HCT116 (cell line): ENCODE measurements at regions not wholly inside any gene's neighbourhood (a gene's known extent, or its start where the extent isn't known, plus 50 kb on each side); places are given as distances from the start of the nearest gene placed in this dataset.

Source experiments
- ATAC-seq: fragments of 200-7000 bp; cut with Tn5 transposase; 2 replicates; pipeline ENCODE4 v1.9.1; 2020; ENCODE audit warnings: mild to moderate bottlenecking, moderate library complexity
- BruUV-seq: library from RNA; stranded (reverse); fragments of 400-500 nt; replicated peaks from 2 replicates; lab custom pipeline; 2021; lab: Mats Ljungman, UMichigan
- CTCF ChIA-PET: fragments of 300-600 bp; sonication (Branson Sonifier 250); formaldehyde crosslinking; loops from one replicate; lab custom pipeline; 2021; ENCODE audit warnings: antibody characterized with exemption; lab: Charles Lee
- POLR2A ChIA-PET: fragments of 300-600, 350-600 bp; sonication (Branson Sonifier 250); formaldehyde crosslinking; loops from one replicate; lab custom pipeline; 2021; ENCODE audit warnings: antibody characterized with exemption; lab: Charles Lee
- RAD21 ChIA-PET, 2 experiments: fragments of 300-600 bp; sonication (Branson Sonifier 250); formaldehyde crosslinking; loops; one replicate each; lab custom pipeline; 2023; ENCODE audit warnings: low total read pairs in 2 of 2; ENCODE audit not compliant: uncharacterized antibody in 2 of 2, unreplicated experiment in 2 of 2, low non-redundant PET in 1 of 2; lab: Charles Lee
- DNase-seq: peaks from one replicate; pipeline ENCODE4 v3.0.0-alpha.2; 2010; ENCODE audit warnings: low read depth, low spot score
- H2AFZ ChIP-seq: fragments of 200-600 bp; shearing (Covaris generic), sonication (generic); 2 replicates; pipeline ENCODE4 v1.6.1; 2017; ENCODE audit warnings: low read depth, mixed run types, mixed read lengths, antibody characterized with exemption, low read length; ENCODE audit not compliant: poor library complexity, severe bottlenecking
- H3K27ac ChIP-seq: 2 replicates; pipeline ENCODE4 v1.5.1; 2012; ENCODE audit warnings: low read depth, low read length
- H3K27me3 ChIP-seq: fragments of 200-600 bp; sonication (generic); 2 replicates; pipeline ENCODE4 v1.6.1; 2016; ENCODE audit warnings: mixed run types, low read length, mixed read lengths; ENCODE audit not compliant: insufficient read depth
- H3K36me3 ChIP-seq, 2 experiments: fragments of 200-500 bp in 1 of 2; fragments of 200-600 bp in 1 of 2; sonication (Bioruptor generic) in 1 of 2; sonication (generic) in 1 of 2; 2 replicates each; pipeline versions ENCODE4 v1.5.1 to v1.6.1; 2014 to 2016; ENCODE audit warnings: low read length in 2 of 2, inconsistent platforms in 1 of 2, mixed read lengths in 1 of 2, mixed run types in 1 of 2; ENCODE audit not compliant: insufficient read depth in 2 of 2, control insufficient read depth in 1 of 2
- H3K4me1 ChIP-seq, 2 experiments: fragments of 200-600 bp in 1 of 2; sonication (generic) in 1 of 2; 2 replicates each; pipeline versions ENCODE4 v1.5.1 to v1.6.1; 2012 to 2017; ENCODE audit warnings: low read length in 2 of 2, inconsistent platforms in 1 of 2, mild to moderate bottlenecking in 1 of 2, mixed read lengths in 1 of 2, mixed run types in 1 of 2, moderate library complexity in 1 of 2; ENCODE audit not compliant: insufficient read depth in 2 of 2, control insufficient read depth in 1 of 2
- H3K4me2 ChIP-seq: fragments of 200-600 bp; sonication (generic); 2 replicates; pipeline ENCODE4 v1.6.1; 2017; ENCODE audit warnings: mixed run types, low read length, mixed read lengths
- H3K4me3 ChIP-seq, 2 experiments: fragments of 200-600 bp in 1 of 2; sonication (generic) in 1 of 2; replicated peaks in 1 of 2; 2 replicates each; pipeline ENCODE4 v1.5.1; 2011 to 2016; ENCODE audit warnings: low read length in 2 of 2, control low read depth in 1 of 2, low read depth in 1 of 2, mild to moderate bottlenecking in 1 of 2, mixed read lengths in 1 of 2, mixed run types in 1 of 2
- H3K79me2 ChIP-seq: fragments of 200-600 bp; sonication (generic); 2 replicates; pipeline ENCODE4 v1.6.1; 2017; ENCODE audit warnings: mild to moderate bottlenecking, mixed run types, low read length, moderate library complexity, mixed read lengths; ENCODE audit not compliant: insufficient read depth
- H3K9ac ChIP-seq: fragments of 200-600 bp; sonication (generic); 2 replicates; pipeline ENCODE4 v1.6.1; 2016; ENCODE audit warnings: low read length, mixed read lengths
- H3K9me2 ChIP-seq: fragments of 200-600 bp; sonication (generic), shearing (Covaris generic); 2 replicates; pipeline ENCODE4 v1.6.1; 2017; ENCODE audit warnings: mixed run types, mild to moderate bottlenecking, moderate library complexity; ENCODE audit not compliant: insufficient read depth
- H3K9me3 ChIP-seq, 2 experiments: fragments of 200-500 bp in 1 of 2; fragments of 200-600 bp in 1 of 2; sonication (Bioruptor generic) in 1 of 2; sonication (generic) in 1 of 2; 2 replicates each; pipeline ENCODE4 v1.6.1; 2014 to 2017; ENCODE audit warnings: low read length in 2 of 2, mixed read lengths in 2 of 2, inconsistent platforms in 1 of 2, low read depth in 1 of 2, mild to moderate bottlenecking in 1 of 2, mixed run types in 1 of 2, moderate library complexity in 1 of 2; ENCODE audit not compliant: control insufficient read depth in 1 of 2, insufficient read depth in 1 of 2
- H4K20me1 ChIP-seq: fragments of 200-600 bp; sonication (generic), shearing (Covaris generic); 2 replicates; pipeline ENCODE4 v1.6.1; 2017; ENCODE audit warnings: mixed run types, mild to moderate bottlenecking, moderate library complexity; ENCODE audit not compliant: insufficient read depth
- CBX3 ChIP-seq: IDR thresholded peaks from 2 replicates; pipeline ENCODE4 v1.6.1; 2012; ENCODE audit warnings: low read depth
- CEBPB ChIP-seq: IDR thresholded peaks from 2 replicates; pipeline ENCODE4 v1.6.1; 2012; ENCODE audit warnings: low read depth
- EGR1 ChIP-seq: IDR thresholded peaks from 2 replicates; pipeline ENCODE4 v1.6.1; 2012; ENCODE audit warnings: low read depth
- ELF1 ChIP-seq: IDR thresholded peaks from 2 replicates; pipeline ENCODE4 v1.6.1; 2012; ENCODE audit warnings: low read depth, borderline replicate concordance
- EZH2 ChIP-seq: fragments of 200-600 bp; sonication (generic); IDR thresholded peaks from 2 replicates; pipeline ENCODE4 v1.6.1; 2017; ENCODE audit warnings: antibody characterized with exemption, mixed run types
- EZH2phosphoT487 ChIP-seq: fragments of 200-600 bp; IDR thresholded peaks from 2 replicates; pipeline ENCODE4 v1.6.1; 2018; ENCODE audit warnings: antibody characterized with exemption, borderline replicate concordance
- POLR2A ChIP-seq: IDR thresholded peaks from 2 replicates; pipeline ENCODE4 v1.7.0; 2011; ENCODE audit warnings: borderline replicate concordance; ENCODE audit not compliant: insufficient read depth, insufficient read length; ENCODE audit errors: extremely low read depth
- POLR2AphosphoS5 ChIP-seq: IDR thresholded peaks from 2 replicates; pipeline ENCODE4 v1.6.1; 2011; ENCODE audit warnings: mild to moderate bottlenecking, low read depth, low read length, moderate library complexity
- RAD21 ChIP-seq: IDR thresholded peaks from 2 replicates; pipeline ENCODE4 v1.6.1; 2012; ENCODE audit warnings: low read depth, mild to moderate bottlenecking
- SIN3A ChIP-seq: IDR thresholded peaks from 2 replicates; pipeline ENCODE4 v1.6.1; 2012; ENCODE audit warnings: low read depth
- SP1 ChIP-seq: IDR thresholded peaks from 2 replicates; pipeline ENCODE4 v1.6.1; 2012; ENCODE audit warnings: low read depth
- SRF ChIP-seq: IDR thresholded peaks from 2 replicates; pipeline ENCODE4 v1.6.1; 2012; ENCODE audit warnings: low read depth
- TCF7L2 ChIP-seq: IDR thresholded peaks from 2 replicates; pipeline ENCODE4 v1.7.0; 2011; ENCODE audit warnings: borderline replicate concordance, inconsistent platforms; ENCODE audit not compliant: insufficient read depth, insufficient read length; ENCODE audit errors: extremely low read depth
- YY1 ChIP-seq: IDR thresholded peaks from 2 replicates; pipeline ENCODE4 v1.6.1; 2011; ENCODE audit warnings: low read length, low read depth, moderate library complexity, mild to moderate bottlenecking; ENCODE audit not compliant: insufficient replicate concordance; ENCODE audit errors: extremely low read depth
- ZFX ChIP-seq: fragments of 450-650 bp; IDR thresholded peaks from 2 replicates; pipeline ENCODE4 v1.6.1; 2017
- ZNF274 ChIP-seq: fragments of 200-500 bp; sonication (Bioruptor generic); IDR thresholded peaks from 2 replicates; pipeline ENCODE4 v1.6.1; 2014; ENCODE audit warnings: mild to moderate bottlenecking, low read depth, low read length, inconsistent platforms
- intact Hi-C: fragments of 100-400 bp; cut with micrococcal nuclease; formaldehyde crosslinking; loops from 2 replicates; pipeline ENCODE4 v1.10.0; 2022
- TF ChIP-seq, protein P1 (sequence below), 3 experiments: fragments of 200-600 bp in 1 of 3; sonication (generic) in 1 of 3; IDR thresholded peaks in 2 of 3; conservative IDR thresholded peaks in 1 of 3; 2 replicates each; pipeline ENCODE4 v1.5.1; 2012 to 2017; ENCODE audit warnings: low read depth in 2 of 3, low read length in 2 of 3, antibody characterized with exemption in 1 of 3, borderline replicate concordance in 1 of 3, control low read depth in 1 of 3, mild to moderate bottlenecking in 1 of 3, mixed read lengths in 1 of 3, mixed run types in 1 of 3, moderate library complexity in 1 of 3; ENCODE audit not compliant: insufficient read depth in 1 of 3
- TF ChIP-seq, protein P2 (sequence below): IDR thresholded peaks from 2 replicates; pipeline ENCODE4 v1.6.1; 2012
- TF ChIP-seq, protein P3 (sequence below): IDR thresholded peaks from 2 replicates; pipeline ENCODE4 v1.6.1; 2012; ENCODE audit warnings: low read depth
- TF ChIP-seq, protein P4 (sequence below): IDR thresholded peaks from 2 replicates; pipeline ENCODE4 v1.6.1; 2011; ENCODE audit warnings: mild to moderate bottlenecking, low read length, moderate library complexity; ENCODE audit not compliant: insufficient replicate concordance; ENCODE audit errors: extremely low read depth

DNA sequence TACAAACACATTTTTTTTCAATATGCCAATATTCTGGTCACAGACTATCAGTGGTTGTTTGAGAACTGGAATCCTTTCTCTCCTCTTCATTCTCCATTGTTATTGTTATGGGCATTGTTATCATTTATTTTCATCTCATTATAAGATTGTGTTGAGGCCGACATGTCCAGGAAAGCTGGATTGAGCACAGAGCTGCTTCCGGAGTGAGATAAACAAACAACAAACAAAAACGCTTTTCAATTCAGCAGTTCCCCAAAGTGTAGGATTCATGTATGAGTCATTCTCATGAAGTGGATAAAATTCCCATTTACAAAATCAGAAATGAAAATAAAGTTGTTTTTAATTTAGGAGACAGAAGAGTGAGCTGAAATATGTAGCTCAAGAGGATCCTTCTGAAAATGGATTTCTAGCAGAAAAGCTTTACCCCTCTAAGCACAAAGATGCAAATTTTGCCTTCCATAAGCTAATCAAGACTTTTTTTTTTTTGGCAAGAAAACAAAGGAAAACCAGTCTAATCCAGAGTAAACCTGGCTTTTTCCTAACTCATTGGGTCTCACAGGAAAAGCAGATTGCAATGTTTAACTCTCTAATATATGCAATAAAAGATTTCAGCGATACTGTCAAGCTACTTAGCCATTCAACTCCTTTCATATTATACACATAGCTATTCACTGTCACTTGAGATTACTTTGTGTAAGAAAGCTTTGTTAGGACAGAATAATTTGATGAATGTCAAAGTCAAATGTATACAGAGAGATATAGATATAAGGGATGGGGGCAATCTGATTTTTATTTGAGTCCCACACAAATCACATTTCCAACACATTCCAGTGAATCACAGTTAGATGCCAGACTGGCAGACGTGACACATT lies 1441.7 kb upstream of the CELF4 start:
- Histone ChIP-seq H3K4me1 (no peaks in the 10 kb centered on the region), H3K79me2 (no peaks in the 10 kb centered on the region), H2AFZ (no peak overlapping the region), H3K27ac (no peak overlapping the region), H4K20me1 (no peaks in the 10 kb centered on the region), H3K4me2 (no peak overlapping the region), H3K9me3 (no peaks in the 10 kb centered on the region), H3K4me3 (no peak overlapping the region), H3K9ac (no peak overlapping the region), H3K9me2 (no peaks in the 10 kb centered on the region), H3K27me3 (no peaks in the 10 kb centered on the region), H3K36me3 (no peaks in the 10 kb centered on the region)
- TF ChIP-seq YY1 (no peak), RAD21 (no peak), EZH2phosphoT487 (no peak), CBX3 (no peak), ELF1 (no peak), ZNF274 (no peak), SRF (no peak), CEBPB (no peak), ZFX (no peak), POLR2A (no peak), SIN3A (no peak), EGR1 (no peak), TCF7L2 (no peak), EZH2 (no peak), SP1 (no peak), POLR2AphosphoS5 (no peak)
- TF ChIP-seq, protein P1, sequence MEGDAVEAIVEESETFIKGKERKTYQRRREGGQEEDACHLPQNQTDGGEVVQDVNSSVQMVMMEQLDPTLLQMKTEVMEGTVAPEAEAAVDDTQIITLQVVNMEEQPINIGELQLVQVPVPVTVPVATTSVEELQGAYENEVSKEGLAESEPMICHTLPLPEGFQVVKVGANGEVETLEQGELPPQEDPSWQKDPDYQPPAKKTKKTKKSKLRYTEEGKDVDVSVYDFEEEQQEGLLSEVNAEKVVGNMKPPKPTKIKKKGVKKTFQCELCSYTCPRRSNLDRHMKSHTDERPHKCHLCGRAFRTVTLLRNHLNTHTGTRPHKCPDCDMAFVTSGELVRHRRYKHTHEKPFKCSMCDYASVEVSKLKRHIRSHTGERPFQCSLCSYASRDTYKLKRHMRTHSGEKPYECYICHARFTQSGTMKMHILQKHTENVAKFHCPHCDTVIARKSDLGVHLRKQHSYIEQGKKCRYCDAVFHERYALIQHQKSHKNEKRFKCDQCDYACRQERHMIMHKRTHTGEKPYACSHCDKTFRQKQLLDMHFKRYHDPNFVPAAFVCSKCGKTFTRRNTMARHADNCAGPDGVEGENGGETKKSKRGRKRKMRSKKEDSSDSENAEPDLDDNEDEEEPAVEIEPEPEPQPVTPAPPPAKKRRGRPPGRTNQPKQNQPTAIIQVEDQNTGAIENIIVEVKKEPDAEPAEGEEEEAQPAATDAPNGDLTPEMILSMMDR (IDR thresholded peaks at IDR 0.05 in 2 of 3, conservative IDR thresholded peaks at IDR 0.05 in 1 of 3; ENCODE audit: borderline replicate concordance in 1 of 3, insufficient read depth in 1 of 3, low read depth in 2 of 3, low read length in 2 of 3): no peak
- TF ChIP-seq, protein P2, sequence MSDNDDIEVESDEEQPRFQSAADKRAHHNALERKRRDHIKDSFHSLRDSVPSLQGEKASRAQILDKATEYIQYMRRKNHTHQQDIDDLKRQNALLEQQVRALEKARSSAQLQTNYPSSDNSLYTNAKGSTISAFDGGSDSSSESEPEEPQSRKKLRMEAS: no peak
- TF ChIP-seq, protein P3, sequence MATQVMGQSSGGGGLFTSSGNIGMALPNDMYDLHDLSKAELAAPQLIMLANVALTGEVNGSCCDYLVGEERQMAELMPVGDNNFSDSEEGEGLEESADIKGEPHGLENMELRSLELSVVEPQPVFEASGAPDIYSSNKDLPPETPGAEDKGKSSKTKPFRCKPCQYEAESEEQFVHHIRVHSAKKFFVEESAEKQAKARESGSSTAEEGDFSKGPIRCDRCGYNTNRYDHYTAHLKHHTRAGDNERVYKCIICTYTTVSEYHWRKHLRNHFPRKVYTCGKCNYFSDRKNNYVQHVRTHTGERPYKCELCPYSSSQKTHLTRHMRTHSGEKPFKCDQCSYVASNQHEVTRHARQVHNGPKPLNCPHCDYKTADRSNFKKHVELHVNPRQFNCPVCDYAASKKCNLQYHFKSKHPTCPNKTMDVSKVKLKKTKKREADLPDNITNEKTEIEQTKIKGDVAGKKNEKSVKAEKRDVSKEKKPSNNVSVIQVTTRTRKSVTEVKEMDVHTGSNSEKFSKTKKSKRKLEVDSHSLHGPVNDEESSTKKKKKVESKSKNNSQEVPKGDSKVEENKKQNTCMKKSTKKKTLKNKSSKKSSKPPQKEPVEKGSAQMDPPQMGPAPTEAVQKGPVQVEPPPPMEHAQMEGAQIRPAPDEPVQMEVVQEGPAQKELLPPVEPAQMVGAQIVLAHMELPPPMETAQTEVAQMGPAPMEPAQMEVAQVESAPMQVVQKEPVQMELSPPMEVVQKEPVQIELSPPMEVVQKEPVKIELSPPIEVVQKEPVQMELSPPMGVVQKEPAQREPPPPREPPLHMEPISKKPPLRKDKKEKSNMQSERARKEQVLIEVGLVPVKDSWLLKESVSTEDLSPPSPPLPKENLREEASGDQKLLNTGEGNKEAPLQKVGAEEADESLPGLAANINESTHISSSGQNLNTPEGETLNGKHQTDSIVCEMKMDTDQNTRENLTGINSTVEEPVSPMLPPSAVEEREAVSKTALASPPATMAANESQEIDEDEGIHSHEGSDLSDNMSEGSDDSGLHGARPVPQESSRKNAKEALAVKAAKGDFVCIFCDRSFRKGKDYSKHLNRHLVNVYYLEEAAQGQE: no peak
- TF ChIP-seq, protein P4, sequence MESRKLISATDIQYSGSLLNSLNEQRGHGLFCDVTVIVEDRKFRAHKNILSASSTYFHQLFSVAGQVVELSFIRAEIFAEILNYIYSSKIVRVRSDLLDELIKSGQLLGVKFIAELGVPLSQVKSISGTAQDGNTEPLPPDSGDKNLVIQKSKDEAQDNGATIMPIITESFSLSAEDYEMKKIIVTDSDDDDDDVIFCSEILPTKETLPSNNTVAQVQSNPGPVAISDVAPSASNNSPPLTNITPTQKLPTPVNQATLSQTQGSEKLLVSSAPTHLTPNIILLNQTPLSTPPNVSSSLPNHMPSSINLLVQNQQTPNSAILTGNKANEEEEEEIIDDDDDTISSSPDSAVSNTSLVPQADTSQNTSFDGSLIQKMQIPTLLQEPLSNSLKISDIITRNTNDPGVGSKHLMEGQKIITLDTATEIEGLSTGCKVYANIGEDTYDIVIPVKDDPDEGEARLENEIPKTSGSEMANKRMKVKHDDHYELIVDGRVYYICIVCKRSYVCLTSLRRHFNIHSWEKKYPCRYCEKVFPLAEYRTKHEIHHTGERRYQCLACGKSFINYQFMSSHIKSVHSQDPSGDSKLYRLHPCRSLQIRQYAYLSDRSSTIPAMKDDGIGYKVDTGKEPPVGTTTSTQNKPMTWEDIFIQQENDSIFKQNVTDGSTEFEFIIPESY: no peak
- DNase-seq (no peak), ATAC-seq (no peak)
- no TSS peak for BruUV-seq
- CTCF ChIA-PET: no interaction called here
- POLR2A ChIA-PET: interaction anchor here (0.6 kb wide), 1 partner anchor 566 kb away, joined by 3 read pairs; no protein-coding TSS in a partner anchor
- RAD21 ChIA-PET: no interaction called here
- intact Hi-C loops: no loop called here
